ENCODE measurements at regions not wholly inside any gene's neighbourhood (a gene's known extent, or its start where the extent isn't known, plus 50 kb on each side); places are given as distances from the start of the nearest gene placed in this dataset.

- DNase-seq (ENCODE audit: low spot score) = no peak
These were observed 317.5 kb upstream of the MCTP2 start for GRCh38 chr15:93913871-93914270.

More at GRCh38 chr15:93913871-93914270, 317.5 kb upstream of the MCTP2 start:
- peaks cover 22% of the 10 kb centered on the region for H3K4me1 Mint-ChIP-seq
- POLR2A ChIA-PET = no interaction called here
- no peaks in the 10 kb centered on the region for H3K36me3 Mint-ChIP-seq
- H3K27ac Mint-ChIP-seq = no peak overlapping the region
- CTCF ChIA-PET = no interaction called here
- no peaks in the 10 kb centered on the region for H3K27me3 Mint-ChIP-seq (ENCODE audit: low read depth)
- ATAC-seq = no peak
- H3K9me3 Mint-ChIP-seq = peaks cover 9% of the 10 kb centered on the region
- TF ChIP-seq E2F4 (CRISPR knock-in tag; IDR thresholded peaks at IDR 0.05; ENCODE audit: borderline replicate concordance, low read depth) = no peak
- TF ChIP-seq CDX4 (CRISPR knock-in tag; IDR thresholded peaks at IDR 0.05; ENCODE audit: borderline replicate concordance) = no peak
- no peak for TF ChIP-seq NFATC4 (CRISPR knock-in tag; IDR thresholded peaks at IDR 0.05)
- TF ChIP-seq ZNF138 (CRISPR knock-in tag; conservative IDR thresholded peaks at IDR 0.05) = no peak
- TF ChIP-seq ZNF317 (CRISPR knock-in tag; IDR thresholded peaks at IDR 0.05; ENCODE audit: borderline replicate concordance, low read depth) = no peak
- no peak for TF ChIP-seq ATF2 (CRISPR knock-in tag; IDR thresholded peaks at IDR 0.05; ENCODE audit: borderline replicate concordance, low read depth)
- no peak for TF ChIP-seq CBFB (CRISPR knock-in tag; IDR thresholded peaks at IDR 0.05; ENCODE audit: low read depth)
- TF ChIP-seq ZNF232 (CRISPR knock-in tag; IDR thresholded peaks at IDR 0.05) = no peak
- no peak for TF ChIP-seq ERG (CRISPR knock-in tag; IDR thresholded peaks at IDR 0.05)
- TF ChIP-seq TEAD4 (CRISPR knock-in tag; IDR thresholded peaks at IDR 0.05) = no peak
- TF ChIP-seq ZSCAN18 (CRISPR knock-in tag; IDR thresholded peaks at IDR 0.05) = no peak
- TF ChIP-seq ZMAT4 (CRISPR knock-in tag; IDR thresholded peaks at IDR 0.05) = no peak
- TF ChIP-seq FOXP4 (CRISPR knock-in tag; IDR thresholded peaks at IDR 0.05) = no peak
- no peak for TF ChIP-seq ELF4 (CRISPR knock-in tag; IDR thresholded peaks at IDR 0.05; ENCODE audit: low read depth)
- no peak for TF ChIP-seq ZNF263 (CRISPR knock-in tag; IDR thresholded peaks at IDR 0.05; ENCODE audit: low read depth)
- TF ChIP-seq MXD4 (CRISPR knock-in tag; IDR thresholded peaks at IDR 0.05; ENCODE audit: borderline replicate concordance) = no peak
- no peak overlapping the region for H3K4me3 Mint-ChIP-seq
